C4-2B (cell line): ENCODE measurements at regions not wholly inside any gene's neighbourhood (a gene's known extent, or its start where the extent isn't known, plus 50 kb on each side); places are given as distances from the start of the nearest gene placed in this dataset.

Experiments
- CTCF ChIP-seq: fragments of 450-650 bp; conservative IDR thresholded peaks from 2 replicates; pipeline ENCODE4 v1.5.1; 2017; ENCODE audit warnings: mild to moderate bottlenecking
- ZFX ChIP-seq: fragments of 450-650 bp; IDR thresholded peaks from 2 replicates; pipeline ENCODE4 v1.6.1; 2017

- TF ChIP-seq CTCF (no peak), ZFX (no peak)
Observed at GRCh38 chr3:87442470-87442869, 166.1 kb upstream of the POU1F1 start.
